ENCODE measurements at regions not wholly inside any gene's neighbourhood (a gene's known extent, or its start where the extent isn't known, plus 50 kb on each side); places are given as distances from the start of the nearest gene placed in this dataset.

- H3K9ac ChIP-seq (ENCODE audit: low read length) = no peak overlapping the region
- no peak overlapping the region for H3K27ac ChIP-seq (ENCODE audit: low read depth, low read length)
- H3K27me3 ChIP-seq (ENCODE audit: control insufficient read depth in 1 of 2, insufficient read depth in 2 of 2, low read length in 2 of 2) = no peaks in the 10 kb centered on the region
- H3K4me1 ChIP-seq (ENCODE audit: insufficient read depth, low read length) = no peaks in the 10 kb centered on the region
- H3K36me3 ChIP-seq (ENCODE audit: insufficient read depth, low read length) = no peaks in the 10 kb centered on the region
- H3K4me3 ChIP-seq (ENCODE audit: low read depth in 1 of 2, low read length in 2 of 2) = no peak overlapping the region
- no peaks in the 10 kb centered on the region for H3K9me3 ChIP-seq (ENCODE audit: low read length)
These were observed 1016.0 kb downstream of the ARAP2 start for GRCh38 chr4:35228313-35228712.

- no peaks in the 10 kb centered on the region for H3K27me3 ChIP-seq (ENCODE audit: control insufficient read depth in 1 of 2, insufficient read depth in 2 of 2, low read length in 2 of 2)
- no peaks in the 10 kb centered on the region for H3K36me3 ChIP-seq (ENCODE audit: insufficient read depth, low read length)
- H3K9ac ChIP-seq (ENCODE audit: low read length) = no peak overlapping the region
- no peak overlapping the region for H3K4me3 ChIP-seq (ENCODE audit: low read depth in 1 of 2, low read length in 2 of 2)
- no peak overlapping the region for H3K27ac ChIP-seq (ENCODE audit: low read depth, low read length)
- no peaks in the 10 kb centered on the region for H3K4me1 ChIP-seq (ENCODE audit: insufficient read depth, low read length)
- no peaks in the 10 kb centered on the region for H3K9me3 ChIP-seq (ENCODE audit: low read length)
These were observed 1015.3 kb downstream of the ARAP2 start for GRCh38 chr4:35229021-35229420.

- no peaks in the 10 kb centered on the region for H3K36me3 ChIP-seq (ENCODE audit: insufficient read depth, low read length)
- H3K4me3 ChIP-seq (ENCODE audit: low read depth in 1 of 2, low read length in 2 of 2) = no peak overlapping the region
- no peak overlapping the region for H3K9ac ChIP-seq (ENCODE audit: low read length)
- H3K27me3 ChIP-seq (ENCODE audit: control insufficient read depth in 1 of 2, insufficient read depth in 2 of 2, low read length in 2 of 2) = no peaks in the 10 kb centered on the region
- H3K27ac ChIP-seq (ENCODE audit: low read depth, low read length) = no peak overlapping the region
- no peaks in the 10 kb centered on the region for H3K4me1 ChIP-seq (ENCODE audit: insufficient read depth, low read length)
- no peaks in the 10 kb centered on the region for H3K9me3 ChIP-seq (ENCODE audit: low read length)
These were observed 1006.4 kb downstream of the ARAP2 start for GRCh38 chr4:35237924-35238323.

GRCh38 chr4:35238793-35239192 is 1005.5 kb downstream of the ARAP2 start:
- Histone ChIP-seq H3K27me3 (ENCODE audit: control insufficient read depth in 1 of 2, insufficient read depth in 2 of 2, low read length in 2 of 2) (no peaks in the 10 kb centered on the region), H3K36me3 (ENCODE audit: insufficient read depth, low read length) (no peaks in the 10 kb centered on the region), H3K27ac (ENCODE audit: low read depth, low read length) (no peak overlapping the region), H3K4me1 (ENCODE audit: insufficient read depth, low read length) (no peaks in the 10 kb centered on the region), H3K9ac (ENCODE audit: low read length) (no peak overlapping the region), H3K9me3 (ENCODE audit: low read length) (no peaks in the 10 kb centered on the region), H3K4me3 (ENCODE audit: low read depth in 1 of 2, low read length in 2 of 2) (no peak overlapping the region)

- Histone ChIP-seq H3K4me1 (ENCODE audit: insufficient read depth, low read length) (no peaks in the 10 kb centered on the region), H3K36me3 (ENCODE audit: insufficient read depth, low read length) (no peaks in the 10 kb centered on the region), H3K9me3 (ENCODE audit: low read length) (no peaks in the 10 kb centered on the region), H3K27ac (ENCODE audit: low read depth, low read length) (no peak overlapping the region), H3K9ac (ENCODE audit: low read length) (no peak overlapping the region), H3K4me3 (ENCODE audit: low read depth in 1 of 2, low read length in 2 of 2) (no peak overlapping the region), H3K27me3 (ENCODE audit: control insufficient read depth in 1 of 2, insufficient read depth in 2 of 2, low read length in 2 of 2) (no peaks in the 10 kb centered on the region)
These were observed 997.8 kb downstream of the ARAP2 start for GRCh38 chr4:35246493-35246892.

- no peak overlapping the region for H3K4me3 ChIP-seq (ENCODE audit: low read depth in 1 of 2, low read length in 2 of 2)
- no peaks in the 10 kb centered on the region for H3K36me3 ChIP-seq (ENCODE audit: insufficient read depth, low read length)
- H3K27me3 ChIP-seq (ENCODE audit: control insufficient read depth in 1 of 2, insufficient read depth in 2 of 2, low read length in 2 of 2) = no peaks in the 10 kb centered on the region
These were observed 997.3 kb downstream of the ARAP2 start for GRCh38 chr4:35247047-35247446.

GRCh38 chr4:35250331-35250730 is 994.0 kb downstream of the ARAP2 start:
- no peak overlapping the region for H3K27ac ChIP-seq (ENCODE audit: low read depth, low read length)
- no peak overlapping the region for H3K9ac ChIP-seq (ENCODE audit: low read length)
- H3K4me3 ChIP-seq (ENCODE audit: low read depth in 1 of 2, low read length in 2 of 2) = no peak overlapping the region
- no peaks in the 10 kb centered on the region for H3K27me3 ChIP-seq (ENCODE audit: control insufficient read depth in 1 of 2, insufficient read depth in 2 of 2, low read length in 2 of 2)
- no peaks in the 10 kb centered on the region for H3K4me1 ChIP-seq (ENCODE audit: insufficient read depth, low read length)
- no peaks in the 10 kb centered on the region for H3K9me3 ChIP-seq (ENCODE audit: low read length)
- no peaks in the 10 kb centered on the region for H3K36me3 ChIP-seq (ENCODE audit: insufficient read depth, low read length)

More at GRCh38 chr4:35247047-35247446, 997.3 kb downstream of the ARAP2 start:
- H3K9me3 ChIP-seq (ENCODE audit: low read length) = no peaks in the 10 kb centered on the region
- no peak overlapping the region for H3K27ac ChIP-seq (ENCODE audit: low read depth, low read length)
- no peak overlapping the region for H3K9ac ChIP-seq (ENCODE audit: low read length)
- H3K4me1 ChIP-seq (ENCODE audit: insufficient read depth, low read length) = no peaks in the 10 kb centered on the region

GRCh38 chr4:35250761-35251160 is 993.6 kb downstream of the ARAP2 start:
- no peak overlapping the region for H3K4me3 ChIP-seq (ENCODE audit: low read depth in 1 of 2, low read length in 2 of 2)
- H3K36me3 ChIP-seq (ENCODE audit: insufficient read depth, low read length) = no peaks in the 10 kb centered on the region
- H3K27me3 ChIP-seq (ENCODE audit: control insufficient read depth in 1 of 2, insufficient read depth in 2 of 2, low read length in 2 of 2) = no peaks in the 10 kb centered on the region
- no peaks in the 10 kb centered on the region for H3K9me3 ChIP-seq (ENCODE audit: low read length)
- no peak overlapping the region for H3K9ac ChIP-seq (ENCODE audit: low read length)
- no peaks in the 10 kb centered on the region for H3K4me1 ChIP-seq (ENCODE audit: insufficient read depth, low read length)
- no peak overlapping the region for H3K27ac ChIP-seq (ENCODE audit: low read depth, low read length)

- Histone ChIP-seq H3K27me3 (ENCODE audit: control insufficient read depth in 1 of 2, insufficient read depth in 2 of 2, low read length in 2 of 2) (no peaks in the 10 kb centered on the region), H3K4me3 (ENCODE audit: low read depth in 1 of 2, low read length in 2 of 2) (no peak overlapping the region), H3K9ac (ENCODE audit: low read length) (no peak overlapping the region), H3K36me3 (ENCODE audit: insufficient read depth, low read length) (no peaks in the 10 kb centered on the region), H3K4me1 (ENCODE audit: insufficient read depth, low read length) (no peaks in the 10 kb centered on the region), H3K27ac (ENCODE audit: low read depth, low read length) (no peak overlapping the region), H3K9me3 (ENCODE audit: low read length) (no peaks in the 10 kb centered on the region)
These were observed 992.2 kb downstream of the ARAP2 start for GRCh38 chr4:35252071-35252470.

GRCh38 chr4:35252866-35253265 is 991.4 kb downstream of the ARAP2 start:
- Histone ChIP-seq H3K27me3 (ENCODE audit: control insufficient read depth in 1 of 2, insufficient read depth in 2 of 2, low read length in 2 of 2) (no peaks in the 10 kb centered on the region), H3K36me3 (ENCODE audit: insufficient read depth, low read length) (no peaks in the 10 kb centered on the region), H3K9ac (ENCODE audit: low read length) (no peak overlapping the region), H3K4me3 (ENCODE audit: low read depth in 1 of 2, low read length in 2 of 2) (no peak overlapping the region), H3K9me3 (ENCODE audit: low read length) (no peaks in the 10 kb centered on the region), H3K27ac (ENCODE audit: low read depth, low read length) (no peak overlapping the region), H3K4me1 (ENCODE audit: insufficient read depth, low read length) (no peaks in the 10 kb centered on the region)

- no peaks in the 10 kb centered on the region for H3K9me3 ChIP-seq (ENCODE audit: low read length)
- H3K27me3 ChIP-seq (ENCODE audit: control insufficient read depth in 1 of 2, insufficient read depth in 2 of 2, low read length in 2 of 2) = no peaks in the 10 kb centered on the region
- no peak overlapping the region for H3K4me3 ChIP-seq (ENCODE audit: low read depth in 1 of 2, low read length in 2 of 2)
- H3K27ac ChIP-seq (ENCODE audit: low read depth, low read length) = no peak overlapping the region
- H3K4me1 ChIP-seq (ENCODE audit: insufficient read depth, low read length) = no peaks in the 10 kb centered on the region
- no peak overlapping the region for H3K9ac ChIP-seq (ENCODE audit: low read length)
- no peaks in the 10 kb centered on the region for H3K36me3 ChIP-seq (ENCODE audit: insufficient read depth, low read length)
These were observed 991.0 kb downstream of the ARAP2 start for GRCh38 chr4:35253331-35253730.

- H3K9ac ChIP-seq (ENCODE audit: low read length) = no peak overlapping the region
- no peak overlapping the region for H3K4me3 ChIP-seq (ENCODE audit: low read depth in 1 of 2, low read length in 2 of 2)
- H3K9me3 ChIP-seq (ENCODE audit: low read length) = no peaks in the 10 kb centered on the region
- H3K36me3 ChIP-seq (ENCODE audit: insufficient read depth, low read length) = no peaks in the 10 kb centered on the region
- H3K27ac ChIP-seq (ENCODE audit: low read depth, low read length) = no peak overlapping the region
- H3K27me3 ChIP-seq (ENCODE audit: control insufficient read depth in 1 of 2, insufficient read depth in 2 of 2, low read length in 2 of 2) = no peaks in the 10 kb centered on the region
- no peaks in the 10 kb centered on the region for H3K4me1 ChIP-seq (ENCODE audit: insufficient read depth, low read length)
These were observed 957.9 kb downstream of the ARAP2 start for GRCh38 chr4:35286434-35286833.
